AG04449 (cell line): ENCODE measurements at regions not wholly inside any gene's neighbourhood (a gene's known extent, or its start where the extent isn't known, plus 50 kb on each side); places are given as distances from the start of the nearest gene placed in this dataset.
"Not testable (repeated sequence)": the region's sequence is repeated elsewhere in the genome, so short reads cannot be mapped to it uniquely, and the experiment has no call there.

Experiments used
- CTCF ChIA-PET: fragments of 350-600 bp; formaldehyde crosslinking; extraction: SDS; loops from one replicate; lab custom pipeline; 2021; ENCODE audit warnings: antibody characterized with exemption; lab: Yijun Ruan, JAX
- POLR2A ChIA-PET: fragments of 400-600, 350-600 bp; formaldehyde crosslinking; extraction: SDS; loops from one replicate; lab custom pipeline; 2020; ENCODE audit warnings: antibody characterized with exemption, inconsistent platforms; lab: Yijun Ruan, JAX
- DNase-seq: peaks from one replicate; pipeline ENCODE4 v3.0.0-alpha.2; 2010; ENCODE audit warnings: low read depth, low spot score
- H3K4me3 ChIP-seq: 2 replicates; pipeline ENCODE4 v1.5.1; 2011; ENCODE audit warnings: low read depth, mild to moderate bottlenecking, control low read depth, low read length
- TF ChIP-seq, protein P1 (sequence below): IDR thresholded peaks from one replicate; pipeline ENCODE4 v1.5.1; 2011; ENCODE audit warnings: mild to moderate bottlenecking, moderate library complexity, low read length, control low read depth, inconsistent platforms; ENCODE audit not compliant: insufficient read depth; ENCODE audit errors: missing control alignments

GRCh38 chr10:25102147-25102822 lies 72.5 kb upstream of the GPR158 start:
- POLR2A ChIA-PET, result no interaction called here
- H3K4me3 ChIP-seq, result no peak overlapping the region
- TF ChIP-seq, protein P1, sequence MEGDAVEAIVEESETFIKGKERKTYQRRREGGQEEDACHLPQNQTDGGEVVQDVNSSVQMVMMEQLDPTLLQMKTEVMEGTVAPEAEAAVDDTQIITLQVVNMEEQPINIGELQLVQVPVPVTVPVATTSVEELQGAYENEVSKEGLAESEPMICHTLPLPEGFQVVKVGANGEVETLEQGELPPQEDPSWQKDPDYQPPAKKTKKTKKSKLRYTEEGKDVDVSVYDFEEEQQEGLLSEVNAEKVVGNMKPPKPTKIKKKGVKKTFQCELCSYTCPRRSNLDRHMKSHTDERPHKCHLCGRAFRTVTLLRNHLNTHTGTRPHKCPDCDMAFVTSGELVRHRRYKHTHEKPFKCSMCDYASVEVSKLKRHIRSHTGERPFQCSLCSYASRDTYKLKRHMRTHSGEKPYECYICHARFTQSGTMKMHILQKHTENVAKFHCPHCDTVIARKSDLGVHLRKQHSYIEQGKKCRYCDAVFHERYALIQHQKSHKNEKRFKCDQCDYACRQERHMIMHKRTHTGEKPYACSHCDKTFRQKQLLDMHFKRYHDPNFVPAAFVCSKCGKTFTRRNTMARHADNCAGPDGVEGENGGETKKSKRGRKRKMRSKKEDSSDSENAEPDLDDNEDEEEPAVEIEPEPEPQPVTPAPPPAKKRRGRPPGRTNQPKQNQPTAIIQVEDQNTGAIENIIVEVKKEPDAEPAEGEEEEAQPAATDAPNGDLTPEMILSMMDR, result no peak
- CTCF ChIA-PET, result interaction anchor here (1.3 to 1.5 kb wide), 3 partner anchors 10 to 21 kb away, joined by 4 to 5 read pairs (median 5); no protein-coding TSS in a partner anchor
- DNase-seq, result no peak

- ChIA-PET CTCF (no interaction called here), POLR2A (no interaction called here)
- no peak overlapping the region for H3K4me3 ChIP-seq
- DNase-seq, result no peak
- TF ChIP-seq, protein P1, result no peak
Observed at GRCh38 chr10:25103703-25104102, 71.1 kb upstream of the GPR158 start.

DNA sequence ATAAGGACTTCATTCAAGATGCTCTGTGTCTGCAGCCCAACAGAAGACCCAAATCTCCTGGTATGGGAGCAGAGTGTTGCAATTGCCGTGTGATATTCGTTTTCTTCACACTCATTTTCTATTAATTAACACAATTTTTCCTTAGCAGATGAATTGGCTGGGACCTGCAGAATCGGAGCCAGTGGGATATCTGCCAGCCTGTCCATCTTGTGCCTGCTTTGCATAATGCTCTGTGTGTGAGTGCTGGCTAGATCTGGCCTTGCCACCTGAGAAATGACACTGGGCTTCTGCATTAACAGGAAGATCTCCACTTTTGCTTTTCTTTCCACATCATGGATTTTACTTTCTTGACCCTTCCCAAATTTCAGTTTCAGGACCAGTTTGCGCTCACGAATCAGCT lies 70.4 kb upstream of the GPR158 start:
- TF ChIP-seq, protein P1, result no peak
- ChIA-PET POLR2A (no interaction called here), CTCF (interaction anchor here (1.0 to 1.2 kb wide), 2 partner anchors 9 to 23 kb away, joined by 3 to 4 read pairs; no protein-coding TSS in a partner anchor)
- DNase-seq, result no peak
- H3K4me3 ChIP-seq, result no peak overlapping the region

DNA sequence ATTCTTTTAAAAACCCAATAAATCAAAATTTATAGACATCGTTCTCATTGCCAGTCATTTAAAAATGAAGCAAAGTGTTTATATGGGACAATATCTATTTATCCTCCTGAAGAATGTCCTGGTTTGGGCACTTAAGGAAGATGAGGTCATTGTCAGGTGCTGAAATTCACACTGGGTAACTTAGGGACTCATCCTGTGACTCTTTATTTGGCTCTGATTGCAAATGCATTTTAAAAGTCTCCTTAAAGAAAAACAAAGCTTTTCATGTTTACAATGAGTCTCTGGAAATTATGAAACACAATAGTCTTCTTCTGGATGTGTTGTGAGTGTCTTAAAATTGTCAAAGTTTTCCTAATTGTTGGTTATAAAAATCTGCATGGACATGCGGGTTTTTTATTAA lies 69.5 kb upstream of the GPR158 start:
- ChIA-PET CTCF (interaction anchor here (1.0 to 1.2 kb wide), 2 partner anchors 8 to 24 kb away, joined by 3 to 4 read pairs; no protein-coding TSS in a partner anchor), POLR2A (no interaction called here)
- TF ChIP-seq, protein P1, result no peak
- no peak for DNase-seq
- H3K4me3 ChIP-seq, result no peak overlapping the region

DNA sequence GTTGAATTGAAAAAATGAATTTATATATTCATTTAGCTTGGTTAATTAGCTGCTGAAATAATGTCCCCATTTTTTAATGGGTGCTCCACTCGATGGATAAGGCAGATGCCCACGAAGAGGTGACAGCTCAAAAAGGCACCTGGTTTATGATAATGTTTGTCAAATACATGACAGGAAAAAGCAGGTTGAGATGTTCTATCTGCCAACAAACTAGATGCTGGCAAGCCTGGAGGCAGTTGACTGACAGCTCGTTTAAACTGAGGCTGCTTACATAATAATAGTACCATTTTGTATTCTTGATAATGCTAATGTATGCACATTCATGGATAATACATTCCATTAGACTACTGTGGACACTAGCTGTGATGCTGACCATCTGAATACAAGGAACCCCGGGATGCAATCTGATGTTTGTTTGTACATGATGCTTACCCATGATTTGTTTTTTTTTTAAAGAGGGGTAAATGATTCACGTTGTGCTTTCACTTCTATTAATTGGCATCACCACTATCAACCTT lies 69.0 kb upstream of the GPR158 start:
- H3K4me3 ChIP-seq, result no peak overlapping the region
- TF ChIP-seq, protein P1, result no peak
- ChIA-PET CTCF (interaction anchor here (1.2 kb wide), 1 partner anchor 24 kb away, joined by 4 read pairs; no protein-coding TSS in a partner anchor), POLR2A (no interaction called here)
- no peak for DNase-seq

GRCh38 chr10:25107756-25108155 lies 67.0 kb upstream of the GPR158 start:
- no peak for DNase-seq
- ChIA-PET CTCF (no interaction called here), POLR2A (no interaction called here)
- H3K4me3 ChIP-seq, result no peak overlapping the region
- TF ChIP-seq, protein P1, result no peak

DNA sequence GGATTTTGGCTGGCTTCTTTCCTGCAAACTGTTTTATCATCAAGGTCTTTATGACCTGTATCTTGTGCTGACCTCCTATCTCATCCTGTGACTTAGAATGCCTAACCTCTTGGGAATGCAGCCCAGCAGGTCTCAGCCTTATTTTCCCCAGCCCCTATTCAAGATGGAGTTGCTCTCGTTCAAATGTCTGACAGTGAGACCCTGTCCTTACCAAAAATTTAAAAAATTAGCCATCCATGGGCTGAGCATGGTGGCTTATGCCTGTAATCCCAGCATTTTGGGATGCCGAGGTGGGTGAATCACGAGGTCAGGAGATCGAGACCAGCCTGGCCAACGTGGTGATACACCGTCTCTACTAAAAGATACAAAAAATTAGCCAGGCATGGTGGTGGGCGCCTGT lies 64.9 kb upstream of the GPR158 start:
- POLR2A ChIA-PET, DNase-seq, CTCF ChIA-PET, H3K4me3 ChIP-seq: not testable (repeated sequence)
